Stimulated activated effector memory CD8-positive, alpha-beta T cell treated with anti-CD3 and anti-CD28 coated beads, Interleukin-12 subunit alpha, Interleukin-12 subunit beta, amount 100 ng/mL, for 72 hours (primary cell): ENCODE measurements at regions not wholly inside any gene's neighbourhood (a gene's known extent, or its start where the extent isn't known, plus 50 kb on each side); places are given as distances from the start of the nearest gene placed in this dataset.

Experiments
- ATAC-seq: fragments of 150-1000 bp; cut with Tn5 transposase; 2 replicates; pipeline ENCODE4 v1.10.0; 2021
- DNase-seq, 2 donors: peaks; one replicate each; pipeline ENCODE4 v3.0.0; 2021 to 2022; ENCODE audit warnings: low spot score in 2 of 2
- H3K27ac Mint-ChIP-seq: one replicate; pipeline ENCODE4 v1.8.0; 2022; ENCODE audit warnings: mild to moderate bottlenecking, mixed read lengths
- H3K36me3 Mint-ChIP-seq: one replicate; pipeline ENCODE4 v1.8.0; 2022; ENCODE audit warnings: mild to moderate bottlenecking, mixed read lengths
- H3K4me1 Mint-ChIP-seq: one replicate; pipeline ENCODE4 v1.8.0; 2022; ENCODE audit warnings: mixed read lengths
- H3K4me3 Mint-ChIP-seq: one replicate; pipeline ENCODE4 v1.8.0; 2022; ENCODE audit warnings: mild to moderate bottlenecking, mixed read lengths
- H3K9me3 Mint-ChIP-seq: one replicate; pipeline ENCODE4 v1.8.0; 2022; ENCODE audit warnings: mixed read lengths

DNA sequence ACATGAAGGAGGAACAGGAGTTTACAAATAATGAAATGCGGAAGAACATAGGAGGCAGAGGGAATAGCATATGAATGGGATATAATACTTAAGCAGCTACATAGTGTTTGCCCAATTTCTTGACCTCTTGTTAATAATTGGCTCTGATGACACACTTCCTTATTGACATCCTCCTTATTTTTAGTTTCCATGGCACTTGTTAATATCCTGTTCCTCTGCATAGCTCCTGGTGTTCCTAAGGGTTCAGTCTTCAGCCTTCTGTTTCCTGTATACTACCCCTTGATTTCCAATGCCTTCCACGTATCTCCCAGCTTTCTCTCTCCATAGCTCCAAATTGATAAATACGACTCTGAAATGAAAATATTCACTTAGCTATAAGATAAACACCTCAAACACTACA is 663.8 kb upstream of the API5 start:
- ATAC-seq (no peak), DNase-seq (no peak)
- Mint-ChIP-seq H3K9me3 (peaks cover 16% of the 10 kb centered on the region), H3K4me3 (no peak overlapping the region), H3K36me3 (no peaks in the 10 kb centered on the region), H3K4me1 (no peaks in the 10 kb centered on the region), H3K27ac (no peak overlapping the region)

DNA sequence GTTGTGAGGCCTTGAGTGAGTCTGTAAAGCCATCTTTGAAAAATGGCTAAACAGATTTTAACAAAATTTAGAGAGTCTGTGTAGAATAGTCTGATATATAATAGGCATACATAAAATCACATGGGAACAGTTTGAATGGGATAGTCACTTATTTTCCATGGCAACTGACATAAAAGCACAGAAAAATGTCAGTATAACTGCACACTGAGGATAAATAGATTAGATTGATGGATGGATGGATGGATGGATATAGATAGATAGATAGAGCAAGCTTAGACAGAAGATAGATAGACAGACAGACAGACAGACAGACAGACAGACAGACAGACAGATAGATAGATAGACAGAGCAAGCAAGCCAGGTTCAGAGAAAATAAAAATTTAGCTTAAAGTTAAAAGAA is 660.2 kb upstream of the API5 start:
- no peak for DNase-seq
- H3K27ac Mint-ChIP-seq: no peak overlapping the region
- H3K36me3 Mint-ChIP-seq: no peaks in the 10 kb centered on the region
- no peaks in the 10 kb centered on the region for H3K4me1 Mint-ChIP-seq
- no peak overlapping the region for H3K4me3 Mint-ChIP-seq
- no peak for ATAC-seq
- peaks cover 18% of the 10 kb centered on the region for H3K9me3 Mint-ChIP-seq

DNA sequence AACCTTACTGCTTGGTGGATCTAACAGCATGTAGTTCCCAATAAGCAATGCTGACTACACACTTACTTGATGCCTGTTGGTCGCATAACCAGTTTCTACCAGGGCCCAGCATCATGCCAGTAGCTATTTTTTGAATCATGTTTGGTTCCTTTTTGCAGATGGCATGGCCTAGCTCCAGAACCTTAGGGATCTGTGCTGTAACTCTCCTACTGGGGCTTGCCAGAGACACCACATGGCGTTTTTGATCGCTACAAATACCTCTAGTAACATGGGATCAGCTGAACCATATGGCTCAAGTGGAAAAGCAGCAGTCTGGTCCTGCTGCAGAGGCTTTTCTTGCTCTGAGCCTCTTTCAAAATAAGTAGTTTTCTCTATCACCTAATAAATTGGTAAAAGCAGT is 654.6 kb upstream of the API5 start:
- no peak for ATAC-seq

DNA sequence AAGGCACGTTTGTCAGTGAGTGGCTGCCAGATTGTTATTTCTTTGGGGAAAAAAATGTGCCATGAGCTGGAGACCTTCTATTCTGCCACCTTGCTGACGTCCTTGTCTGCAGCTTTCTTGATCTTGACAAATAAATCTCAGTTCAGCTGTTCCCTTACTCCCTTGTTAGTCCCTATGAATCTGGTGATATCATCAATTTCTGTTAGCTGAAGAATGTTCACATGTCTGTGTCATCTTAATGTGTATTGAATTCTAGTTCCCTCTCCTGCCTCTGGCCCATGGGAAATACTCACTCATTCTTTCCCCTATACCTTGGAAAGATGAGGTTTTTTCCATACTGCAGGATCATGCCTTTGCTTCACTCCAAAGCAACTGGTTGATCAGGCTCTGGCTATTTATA is 649.9 kb upstream of the API5 start:
- H3K4me1 Mint-ChIP-seq: no peaks in the 10 kb centered on the region
- DNase-seq (no peak), ATAC-seq (no peak)
- no peaks in the 10 kb centered on the region for H3K36me3 Mint-ChIP-seq
- peaks cover 12% of the 10 kb centered on the region for H3K9me3 Mint-ChIP-seq
- no peak overlapping the region for H3K4me3 Mint-ChIP-seq
- no peak overlapping the region for H3K27ac Mint-ChIP-seq

More for the DNA sequence above, 654.6 kb upstream of the API5 start:
- Mint-ChIP-seq H3K9me3 (peaks cover 8% of the 10 kb centered on the region), H3K36me3 (no peaks in the 10 kb centered on the region), H3K27ac (no peak overlapping the region), H3K4me3 (no peak overlapping the region), H3K4me1 (no peaks in the 10 kb centered on the region)
- DNase-seq: no peak

DNA sequence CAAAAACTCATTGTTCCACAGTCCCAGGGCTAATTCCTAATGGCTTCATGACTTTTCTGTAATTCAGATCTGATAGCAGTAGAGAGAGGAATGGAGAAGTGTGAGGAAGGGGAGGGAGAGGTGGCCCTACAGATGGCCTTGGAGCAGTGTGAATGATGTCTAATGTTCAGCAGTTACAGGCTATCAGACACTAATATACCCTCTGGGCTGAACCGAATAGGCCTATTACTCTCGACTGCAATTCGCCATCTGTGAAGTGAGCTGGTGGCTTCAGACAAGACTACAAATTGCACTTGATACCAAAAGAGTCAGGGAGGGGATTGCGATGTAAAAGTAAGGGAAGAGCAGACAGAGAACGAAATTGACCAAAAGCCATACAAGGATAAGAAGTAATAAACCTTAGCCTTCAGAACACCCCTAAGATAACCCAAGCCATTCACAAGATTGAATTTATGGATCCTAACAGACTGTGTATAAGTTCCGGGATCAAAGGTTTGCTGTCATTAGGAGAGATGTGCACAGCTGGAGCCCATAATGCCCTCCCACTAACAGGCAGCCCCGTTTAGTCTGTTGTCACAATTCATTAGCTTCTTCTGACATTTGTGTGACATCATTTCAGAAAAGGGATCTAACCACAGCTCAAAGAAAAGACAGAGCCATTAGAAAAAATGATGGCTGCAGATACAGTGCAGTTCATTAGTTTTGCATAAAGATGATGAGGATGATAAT is 642.4 kb upstream of the API5 start:
- no peaks in the 10 kb centered on the region for H3K4me1 Mint-ChIP-seq
- H3K4me3 Mint-ChIP-seq: no peak overlapping the region
- ATAC-seq (no peak), DNase-seq (no peak)
- H3K9me3 Mint-ChIP-seq: peaks cover 16% of the 10 kb centered on the region
- H3K36me3 Mint-ChIP-seq: no peaks in the 10 kb centered on the region
- H3K27ac Mint-ChIP-seq: no peak overlapping the region

DNA sequence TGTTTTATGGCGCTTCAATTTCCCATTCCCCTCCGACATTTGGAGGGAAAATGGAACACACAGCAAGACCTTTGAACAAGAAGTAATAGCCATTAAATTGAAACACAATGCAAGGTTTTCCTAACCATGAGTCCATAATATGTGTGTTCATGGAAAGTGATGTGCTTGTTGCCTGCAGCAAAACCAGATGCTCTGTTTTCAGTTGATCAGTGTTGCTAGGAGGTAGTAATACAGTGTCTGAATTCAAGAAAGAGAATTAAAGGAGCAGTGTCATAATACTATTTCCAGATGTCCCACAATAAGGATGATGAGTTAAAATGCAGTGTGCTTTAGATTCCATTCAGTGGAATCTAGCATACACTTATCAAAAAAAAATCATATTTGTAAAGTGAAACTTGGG is 637.4 kb upstream of the API5 start:
- ATAC-seq (no peak), DNase-seq (no peak)
- no peaks in the 10 kb centered on the region for H3K36me3 Mint-ChIP-seq
- no peak overlapping the region for H3K4me3 Mint-ChIP-seq
- no peaks in the 10 kb centered on the region for H3K4me1 Mint-ChIP-seq
- H3K27ac Mint-ChIP-seq: no peak overlapping the region
- peaks cover 8% of the 10 kb centered on the region for H3K9me3 Mint-ChIP-seq

DNA sequence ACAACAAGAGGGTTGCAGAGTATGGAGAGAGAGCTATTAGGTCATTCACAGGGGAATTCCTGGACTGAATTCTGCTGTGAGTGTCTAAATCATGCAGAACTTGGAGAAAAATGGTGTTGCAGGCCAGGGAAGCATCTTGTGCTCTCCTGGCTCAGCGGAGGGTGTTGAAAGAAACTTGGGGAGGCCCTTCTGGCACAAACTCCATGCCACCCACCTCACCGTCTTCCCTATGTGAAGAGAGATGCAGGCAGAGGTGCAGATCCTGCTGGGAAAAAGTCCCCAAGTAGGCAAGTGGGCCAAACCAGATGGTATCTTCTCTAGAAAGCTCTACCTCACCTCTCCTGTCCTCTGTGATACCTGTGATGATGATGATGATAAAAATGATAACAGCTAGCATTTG is 604.3 kb upstream of the API5 start:
- Mint-ChIP-seq H3K9me3 (peaks cover 9% of the 10 kb centered on the region), H3K36me3 (no peaks in the 10 kb centered on the region), H3K4me1 (no peaks in the 10 kb centered on the region), H3K4me3 (no peak overlapping the region), H3K27ac (no peak overlapping the region)
- ATAC-seq: no peak
- DNase-seq: no peak

DNA sequence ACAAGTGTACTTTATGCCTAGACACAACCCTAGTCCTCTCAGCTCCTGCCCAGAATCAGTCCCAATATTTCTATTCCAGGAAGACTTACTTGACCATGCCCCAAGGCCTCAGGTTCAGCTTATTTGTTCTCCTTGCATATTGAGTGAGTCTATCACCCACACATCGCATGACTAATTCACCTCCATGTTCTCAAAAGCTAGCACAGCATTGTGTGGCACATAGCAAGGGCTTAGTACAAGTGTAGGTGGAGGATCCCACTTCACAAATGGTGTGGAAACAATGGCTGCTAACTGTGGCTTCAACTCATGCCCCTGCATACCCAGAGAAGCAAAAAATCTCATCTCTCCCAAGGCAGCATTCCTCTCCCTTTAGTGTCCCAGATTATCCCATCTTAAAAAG is 602.6 kb upstream of the API5 start:
- Mint-ChIP-seq H3K4me1 (no peaks in the 10 kb centered on the region), H3K27ac (no peak overlapping the region), H3K4me3 (no peak overlapping the region), H3K9me3 (peaks cover 9% of the 10 kb centered on the region), H3K36me3 (no peaks in the 10 kb centered on the region)
- ATAC-seq (no peak), DNase-seq (no peak)

DNA sequence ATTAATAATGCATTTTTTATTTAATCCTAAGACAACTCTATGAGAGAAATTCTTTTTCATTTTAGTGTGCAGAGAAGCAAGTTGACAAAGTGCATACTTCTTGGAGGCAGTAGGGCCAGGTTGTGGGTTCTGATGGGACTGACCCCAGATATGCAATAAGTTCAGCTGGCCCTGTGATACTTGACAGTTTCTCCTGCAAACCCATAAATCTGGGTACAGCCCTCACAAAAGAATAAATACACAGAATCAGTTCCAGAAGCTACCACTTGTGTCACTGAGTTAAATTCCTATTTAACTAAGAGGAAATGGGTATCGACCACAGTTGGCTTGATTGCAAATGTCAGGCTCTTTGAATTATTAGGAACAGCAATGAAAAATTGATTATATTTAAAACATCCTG is 598.5 kb upstream of the API5 start:
- Mint-ChIP-seq H3K27ac (no peak overlapping the region), H3K4me1 (no peaks in the 10 kb centered on the region), H3K9me3 (peaks cover 20% of the 10 kb centered on the region), H3K4me3 (no peak overlapping the region), H3K36me3 (no peaks in the 10 kb centered on the region)
- ATAC-seq: no peak
- DNase-seq: no peak

DNA sequence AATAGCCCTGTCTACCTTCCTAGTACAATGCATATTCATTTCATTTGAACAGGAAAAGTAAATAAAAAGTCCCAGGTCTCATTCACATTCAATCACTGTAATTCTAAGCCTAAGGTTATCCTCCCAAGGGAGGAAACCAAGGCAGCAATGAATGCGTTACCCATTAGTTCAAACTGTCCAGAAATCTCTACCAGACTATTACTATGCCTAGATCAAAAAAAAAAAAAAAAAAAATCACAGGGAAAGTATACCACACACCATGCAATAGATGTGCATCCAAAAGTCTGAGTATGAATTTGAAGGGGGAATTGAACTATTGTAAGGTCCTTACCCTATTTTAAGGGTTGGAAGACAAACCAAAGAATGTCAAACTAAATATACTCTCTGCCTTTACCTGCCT is 598.0 kb upstream of the API5 start:
- no peaks in the 10 kb centered on the region for H3K4me1 Mint-ChIP-seq
- H3K27ac Mint-ChIP-seq: no peak overlapping the region
- peaks cover 22% of the 10 kb centered on the region for H3K9me3 Mint-ChIP-seq
- no peaks in the 10 kb centered on the region for H3K36me3 Mint-ChIP-seq
- DNase-seq: no peak
- H3K4me3 Mint-ChIP-seq: no peak overlapping the region
- ATAC-seq: no peak

DNA sequence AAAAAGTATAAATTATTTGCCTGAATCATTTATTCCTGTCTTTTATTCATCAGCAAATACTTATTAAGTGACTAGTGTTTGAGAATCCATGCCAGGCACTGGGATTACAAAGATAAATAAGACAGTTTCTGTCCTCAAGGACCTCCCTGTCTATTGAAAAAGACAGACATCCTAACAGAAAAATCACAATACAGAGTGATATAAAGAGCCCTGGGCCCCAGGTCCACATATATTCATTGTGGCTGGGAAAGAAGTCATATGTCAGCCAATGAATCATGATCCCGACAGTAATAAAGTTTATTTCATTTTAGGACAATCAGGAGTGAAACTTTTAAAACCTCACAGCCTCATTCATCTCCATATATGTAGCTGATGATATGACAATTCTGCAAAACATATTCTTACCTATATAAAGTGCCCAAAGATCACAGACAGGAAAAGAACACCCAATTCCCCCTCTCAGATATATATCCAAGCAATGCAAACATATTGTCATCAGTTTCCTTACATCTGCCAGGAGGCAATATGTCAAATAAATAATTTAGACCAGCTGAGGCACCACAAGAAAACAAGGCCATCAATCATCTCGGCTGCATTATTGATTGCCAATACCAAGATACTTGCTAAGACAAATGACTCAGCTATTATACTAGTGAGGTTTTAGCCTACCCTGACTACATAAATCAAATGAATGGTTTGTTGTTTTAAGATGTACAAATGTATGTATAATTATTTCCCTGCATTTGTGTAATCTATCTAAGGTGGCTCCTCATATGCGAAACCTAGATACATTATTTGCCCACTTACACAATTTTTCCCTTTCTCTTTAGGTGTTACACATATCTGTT is 590.9 kb upstream of the API5 start:
- ATAC-seq: no peak

DNA sequence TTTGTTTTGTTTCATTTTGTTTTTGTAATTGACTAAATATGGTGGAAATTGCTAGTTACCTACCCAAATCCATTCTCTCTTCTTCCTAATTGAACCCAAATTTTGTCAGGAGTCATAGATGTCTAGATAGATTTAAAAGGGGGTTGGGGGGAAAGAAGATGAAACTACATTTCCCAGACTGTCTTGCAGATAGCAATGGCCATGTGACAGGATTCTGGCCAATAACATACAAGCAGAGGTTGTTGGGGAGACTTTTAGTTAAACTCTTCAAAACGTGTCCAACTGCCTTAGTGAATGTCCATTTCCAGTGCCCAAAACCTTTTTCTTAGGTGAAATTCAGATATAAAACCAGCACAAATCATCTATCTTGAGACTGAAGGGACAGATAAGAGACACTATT is 583.9 kb upstream of the API5 start:
- no peak overlapping the region for H3K4me3 Mint-ChIP-seq
- H3K4me1 Mint-ChIP-seq: no peaks in the 10 kb centered on the region
- H3K36me3 Mint-ChIP-seq: no peaks in the 10 kb centered on the region
- no peak for ATAC-seq
- no peak overlapping the region for H3K27ac Mint-ChIP-seq
- no peak for DNase-seq
- peaks cover 21% of the 10 kb centered on the region for H3K9me3 Mint-ChIP-seq

More for the DNA sequence above, 590.9 kb upstream of the API5 start:
- H3K4me1 Mint-ChIP-seq: no peaks in the 10 kb centered on the region
- DNase-seq: no peak
- H3K36me3 Mint-ChIP-seq: no peaks in the 10 kb centered on the region
- H3K9me3 Mint-ChIP-seq: peaks cover 19% of the 10 kb centered on the region
- H3K4me3 Mint-ChIP-seq: no peak overlapping the region
- no peak overlapping the region for H3K27ac Mint-ChIP-seq

DNA sequence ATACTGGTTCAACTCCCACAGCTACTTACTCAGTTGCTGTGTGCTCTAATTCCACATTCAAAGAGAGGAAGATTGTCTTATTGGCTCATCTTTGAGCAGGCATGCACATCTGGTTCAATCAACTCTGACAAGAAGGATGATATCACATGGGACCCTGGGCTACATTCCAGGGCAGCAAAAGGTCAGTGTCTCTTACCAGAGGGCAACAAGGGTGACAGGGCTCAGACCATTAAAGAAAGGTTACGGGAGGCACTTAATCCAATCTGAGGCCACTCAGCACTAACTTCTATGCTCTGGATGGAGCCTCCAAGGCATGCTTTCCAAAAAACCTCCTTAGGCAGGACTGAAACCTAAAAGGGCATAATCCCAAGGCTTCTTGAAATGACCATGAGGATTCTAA is 549.4 kb upstream of the API5 start:
- DNase-seq: no peak
- Mint-ChIP-seq H3K36me3 (no peaks in the 10 kb centered on the region), H3K27ac (no peak overlapping the region), H3K9me3 (peaks cover 19% of the 10 kb centered on the region), H3K4me3 (no peak overlapping the region), H3K4me1 (no peaks in the 10 kb centered on the region)
- no peak for ATAC-seq

DNA sequence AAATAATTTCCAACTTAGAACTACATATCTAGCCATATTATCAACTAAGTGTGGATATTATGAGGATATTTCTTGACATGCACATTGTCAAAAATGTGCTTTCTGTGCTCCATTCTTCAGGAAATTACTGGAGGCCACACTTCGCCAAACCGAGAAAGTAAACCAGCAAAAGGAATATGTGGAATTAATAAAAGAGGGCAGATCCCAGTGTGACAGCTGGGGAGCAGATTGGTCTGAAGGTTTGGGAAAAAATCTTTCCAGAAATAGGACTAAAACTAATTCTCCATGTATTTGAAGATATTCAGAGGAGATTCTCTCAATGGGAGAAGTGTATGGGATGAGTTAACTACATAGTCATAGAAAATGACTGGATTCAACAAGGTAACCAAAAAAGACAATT is 546.9 kb upstream of the API5 start:
- Mint-ChIP-seq H3K4me1 (no peaks in the 10 kb centered on the region), H3K36me3 (no peaks in the 10 kb centered on the region), H3K4me3 (no peak overlapping the region), H3K27ac (no peak overlapping the region), H3K9me3 (peaks cover 17% of the 10 kb centered on the region)
- ATAC-seq (no peak), DNase-seq (no peak)

DNA sequence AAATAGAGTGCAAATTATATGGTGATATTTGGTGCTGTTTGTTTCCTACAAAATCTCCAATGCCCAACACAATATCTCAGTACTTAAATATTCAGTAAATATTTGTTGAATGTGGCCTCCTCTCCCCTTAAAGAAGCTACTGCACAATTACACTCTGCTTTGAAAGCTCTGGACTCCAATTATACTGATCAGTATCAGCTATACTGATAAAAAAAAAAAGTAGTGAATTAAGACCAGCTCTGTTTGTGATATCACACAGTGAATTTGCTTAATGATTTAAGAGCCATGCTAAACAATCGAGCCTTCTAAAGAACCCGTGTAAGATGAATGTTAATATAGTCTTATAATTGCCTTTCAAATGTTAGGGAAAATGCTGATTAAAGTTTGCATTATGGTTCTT is 543.2 kb upstream of the API5 start:
- no peaks in the 10 kb centered on the region for H3K36me3 Mint-ChIP-seq
- H3K4me3 Mint-ChIP-seq: no peak overlapping the region
- ATAC-seq (no peak), DNase-seq (no peak)
- no peak overlapping the region for H3K27ac Mint-ChIP-seq
- peaks cover 13% of the 10 kb centered on the region for H3K9me3 Mint-ChIP-seq
- no peaks in the 10 kb centered on the region for H3K4me1 Mint-ChIP-seq

DNA sequence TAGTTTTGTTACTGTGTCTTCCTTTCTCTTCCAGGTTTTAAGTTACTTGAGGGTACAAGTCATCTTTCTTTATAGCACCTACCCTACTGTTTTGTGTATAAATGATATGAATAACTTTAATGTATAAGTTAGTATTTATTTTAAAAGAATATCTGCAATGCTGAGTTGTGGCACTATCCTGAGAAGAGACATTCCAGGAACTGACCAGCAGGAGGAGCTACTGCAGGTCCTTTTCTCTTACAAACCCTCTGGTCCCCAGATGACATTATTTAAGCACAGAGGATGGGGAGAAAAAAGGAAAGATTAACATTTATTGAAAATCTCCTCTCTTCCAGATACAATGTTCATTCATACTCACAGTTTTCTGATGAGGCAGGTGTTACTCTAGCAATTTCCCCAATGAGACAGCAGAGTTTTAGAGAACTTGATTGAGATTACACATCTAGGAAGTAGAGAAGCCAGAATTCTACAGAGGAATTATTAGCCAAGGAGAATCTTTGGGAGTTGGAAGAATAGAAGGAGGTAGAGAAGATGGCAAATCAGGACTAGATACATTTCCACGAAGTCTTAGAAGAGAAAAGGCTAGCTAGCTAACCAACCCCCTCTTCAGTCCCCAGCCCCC is 541.2 kb upstream of the API5 start:
- Mint-ChIP-seq H3K9me3 (peaks cover 8% of the 10 kb centered on the region), H3K4me1 (no peaks in the 10 kb centered on the region), H3K4me3 (no peak overlapping the region), H3K36me3 (no peaks in the 10 kb centered on the region), H3K27ac (no peak overlapping the region)
- DNase-seq (no peak), ATAC-seq (no peak)
